ENCODE measurements at regions not wholly inside any gene's neighbourhood (a gene's known extent, or its start where the extent isn't known, plus 50 kb on each side); places are given as distances from the start of the nearest gene placed in this dataset.

GRCh38 chr4:154073107-154073822, 284.4 kb upstream of the SFRP2 start:
- no peak for TF ChIP-seq CTCF (conservative IDR thresholded peaks at IDR 0.05; ENCODE audit: low read depth, low read length)
- TF ChIP-seq EZH2 (IDR thresholded peaks at IDR 0.05; ENCODE audit: borderline replicate concordance, low read depth, low read length, poor library complexity, severe bottlenecking), result no peak
